Neural progenitor cell (in vitro differentiated cells): ENCODE measurements at regions not wholly inside any gene's neighbourhood (a gene's known extent, or its start where the extent isn't known, plus 50 kb on each side); places are given as distances from the start of the nearest gene placed in this dataset.

Experiments
- DNase-seq: peaks from one replicate; pipeline ENCODE4 v3.0.0-alpha.2; 2016; ENCODE audit warnings: low spot score
- H2AFZ ChIP-seq: fragments of 200-600 bp; sonication (generic); replicated peaks from 2 replicates; pipeline ENCODE4 v1.6.1; 2016; ENCODE audit warnings: antibody characterized with exemption
- H3F3A ChIP-seq: fragments of 200-600 bp; sonication (generic); 2 replicates; pipeline ENCODE4 v1.6.1; 2016; ENCODE audit warnings: antibody characterized with exemption, low read depth
- H3K27ac ChIP-seq: fragments of 200-600 bp; sonication (generic); 2 replicates; pipeline ENCODE4 v1.5.1; 2016; ENCODE audit warnings: mild to moderate bottlenecking
- H3K27me3 ChIP-seq: fragments of 200-600 bp; sonication (generic); 2 replicates; pipeline ENCODE4 v1.6.1; 2016; ENCODE audit warnings: mild to moderate bottlenecking, moderate library complexity
- H3K36me3 ChIP-seq: fragments of 200-600 bp; sonication (generic); 2 replicates; pipeline ENCODE4 v1.5.1; 2016
- H3K4me1 ChIP-seq: fragments of 200-600 bp; sonication (generic); 2 replicates; pipeline ENCODE4 v1.6.1; 2016; ENCODE audit warnings: mixed run types
- H3K4me2 ChIP-seq: fragments of 200-600 bp; sonication (generic); 2 replicates; pipeline ENCODE4 v1.6.1; 2016
- H3K4me3 ChIP-seq: fragments of 200-600 bp; sonication (generic); 2 replicates; pipeline ENCODE4 v1.5.1; 2016
- H3K79me2 ChIP-seq: fragments of 200-600 bp; sonication (generic); 2 replicates; pipeline ENCODE4 v1.6.1; 2016; ENCODE audit warnings: low read depth
- H3K9ac ChIP-seq: fragments of 200-600 bp; sonication (generic); 2 replicates; pipeline ENCODE4 v1.6.1; 2016
- H3K9me3 ChIP-seq: fragments of 200-600 bp; sonication (generic); 2 replicates; pipeline ENCODE4 v1.5.1; 2016; ENCODE audit warnings: low read depth
- H4K20me1 ChIP-seq: fragments of 200-600 bp; sonication (generic); 2 replicates; pipeline ENCODE4 v1.6.1; 2016; ENCODE audit warnings: low read depth
- H3K27ac Mint-ChIP-seq: 3 replicates; pipeline ENCODE4 v1.8.0; 2021; ENCODE audit warnings: mixed read lengths
- H3K27me3 Mint-ChIP-seq: 2 replicates; pipeline ENCODE4 v1.8.0; 2022; ENCODE audit warnings: low read depth, mild to moderate bottlenecking, inconsistent platforms, moderate library complexity, mixed read lengths; ENCODE audit not compliant: insufficient read depth
- H3K36me3 Mint-ChIP-seq: 3 replicates; pipeline ENCODE4 v1.8.0; 2021; ENCODE audit warnings: mixed read lengths
- H3K4me1 Mint-ChIP-seq: 3 replicates; pipeline ENCODE4 v1.8.0; 2021; ENCODE audit warnings: mixed read lengths
- H3K4me3 Mint-ChIP-seq: 3 replicates; pipeline ENCODE4 v1.8.0; 2021; ENCODE audit warnings: mild to moderate bottlenecking, moderate library complexity, mixed read lengths
- H3K9me3 Mint-ChIP-seq: 3 replicates; pipeline ENCODE4 v1.8.0; 2020; ENCODE audit warnings: mixed read lengths
- CTCF ChIP-seq: fragments of 200-600 bp; sonication (generic); IDR thresholded peaks from 2 replicates; pipeline ENCODE4 v1.5.1; 2017; ENCODE audit warnings: antibody characterized with exemption, mild to moderate bottlenecking
- EZH2 ChIP-seq: fragments of 200-600 bp; sonication (generic); IDR thresholded peaks from 2 replicates; pipeline ENCODE4 v1.6.1; 2017; ENCODE audit warnings: antibody characterized with exemption, mild to moderate bottlenecking, moderate library complexity
- EZH2phosphoT487 ChIP-seq: fragments of 200-600 bp; sonication (generic); IDR thresholded peaks from 2 replicates; pipeline ENCODE4 v1.6.1; 2017; ENCODE audit warnings: antibody characterized with exemption

- Histone ChIP-seq H4K20me1 (no peaks in the 10 kb centered on the region), H3F3A (no peaks in the 10 kb centered on the region), H3K79me2 (no peaks in the 10 kb centered on the region), H3K4me1 (peaks cover 11% of the 10 kb centered on the region), H3K9ac (no peak overlapping the region), H2AFZ (no peak overlapping the region), H3K9me3 (no peaks in the 10 kb centered on the region), H3K4me3 (no peak overlapping the region), H3K36me3 (no peaks in the 10 kb centered on the region), H3K27me3 (no peaks in the 10 kb centered on the region), H3K4me2 (no peak overlapping the region), H3K27ac (no peak overlapping the region)
- no peak for TF ChIP-seq CTCF
- no peak for TF ChIP-seq EZH2
- no peak for TF ChIP-seq EZH2phosphoT487
- Mint-ChIP-seq H3K4me1 (no peaks in the 10 kb centered on the region), H3K4me3 (no peak overlapping the region), H3K36me3 (no peaks in the 10 kb centered on the region), H3K9me3 (no peaks in the 10 kb centered on the region), H3K27ac (no peak overlapping the region), H3K27me3 (peaks cover 2% of the 10 kb centered on the region)
- DNase-seq = no peak
Observed at GRCh38 chr7:91407942-91408341, 143.7 kb downstream of the FZD1 start.

- Histone ChIP-seq H2AFZ (no peak overlapping the region), H4K20me1 (no peaks in the 10 kb centered on the region), H3K4me2 (no peak overlapping the region), H3K27me3 (no peaks in the 10 kb centered on the region), H3K4me1 (peaks cover 11% of the 10 kb centered on the region), H3K9me3 (no peaks in the 10 kb centered on the region), H3K4me3 (no peak overlapping the region), H3K36me3 (no peaks in the 10 kb centered on the region), H3K9ac (no peak overlapping the region), H3F3A (no peaks in the 10 kb centered on the region), H3K79me2 (no peaks in the 10 kb centered on the region), H3K27ac (no peak overlapping the region)
- H3K4me3 Mint-ChIP-seq = no peak overlapping the region
- DNase-seq = no peak
- no peaks in the 10 kb centered on the region for H3K36me3 Mint-ChIP-seq
- no peaks in the 10 kb centered on the region for H3K4me1 Mint-ChIP-seq
- peaks cover under 1% of the 10 kb centered on the region for H3K27me3 Mint-ChIP-seq
- TF ChIP-seq CTCF (no peak), EZH2 (no peak), EZH2phosphoT487 (no peak)
- no peak overlapping the region for H3K27ac Mint-ChIP-seq
- no peaks in the 10 kb centered on the region for H3K9me3 Mint-ChIP-seq
Observed at GRCh38 chr7:91408388-91409154, 144.3 kb downstream of the FZD1 start.

- Histone ChIP-seq H3K9me3 (no peaks in the 10 kb centered on the region), H3K36me3 (no peaks in the 10 kb centered on the region), H3K79me2 (no peaks in the 10 kb centered on the region), H4K20me1 (no peaks in the 10 kb centered on the region), H3K4me3 (no peak overlapping the region), H3K27ac (no peak overlapping the region), H3K27me3 (no peaks in the 10 kb centered on the region), H3F3A (no peaks in the 10 kb centered on the region), H3K9ac (no peak overlapping the region), H3K4me1 (peaks cover 11% of the 10 kb centered on the region), H2AFZ (no peak overlapping the region), H3K4me2 (no peak overlapping the region)
- no peak overlapping the region for H3K4me3 Mint-ChIP-seq
- no peaks in the 10 kb centered on the region for H3K27me3 Mint-ChIP-seq
- H3K36me3 Mint-ChIP-seq = no peaks in the 10 kb centered on the region
- DNase-seq = no peak
- no peaks in the 10 kb centered on the region for H3K9me3 Mint-ChIP-seq
- no peaks in the 10 kb centered on the region for H3K4me1 Mint-ChIP-seq
- H3K27ac Mint-ChIP-seq = no peak overlapping the region
- TF ChIP-seq EZH2 (no peak), CTCF (no peak), EZH2phosphoT487 (no peak)
Observed at GRCh38 chr7:91411060-91411459, 146.8 kb downstream of the FZD1 start.
